OCI-LY7 (cell line): ENCODE measurements at regions not wholly inside any gene's neighbourhood (a gene's known extent, or its start where the extent isn't known, plus 50 kb on each side); places are given as distances from the start of the nearest gene placed in this dataset.

Source experiments
- EZH2phosphoT487 ChIP-seq: fragments of 200-600 bp; sonication (generic); IDR thresholded peaks from 2 replicates; pipeline ENCODE4 v1.6.1; 2018; ENCODE audit warnings: low read depth, borderline replicate concordance, mild to moderate bottlenecking, mixed run types, antibody characterized with exemption, low read length, moderate library complexity, mixed read lengths
- TF ChIP-seq, protein P1 (sequence below): fragments of 200-600 bp; sonication (generic); conservative IDR thresholded peaks from 2 replicates; pipeline ENCODE4 v1.5.1; 2014; ENCODE audit warnings: mild to moderate bottlenecking, antibody characterized with exemption, low read length, moderate library complexity, mixed read lengths

- TF ChIP-seq, protein P1, sequence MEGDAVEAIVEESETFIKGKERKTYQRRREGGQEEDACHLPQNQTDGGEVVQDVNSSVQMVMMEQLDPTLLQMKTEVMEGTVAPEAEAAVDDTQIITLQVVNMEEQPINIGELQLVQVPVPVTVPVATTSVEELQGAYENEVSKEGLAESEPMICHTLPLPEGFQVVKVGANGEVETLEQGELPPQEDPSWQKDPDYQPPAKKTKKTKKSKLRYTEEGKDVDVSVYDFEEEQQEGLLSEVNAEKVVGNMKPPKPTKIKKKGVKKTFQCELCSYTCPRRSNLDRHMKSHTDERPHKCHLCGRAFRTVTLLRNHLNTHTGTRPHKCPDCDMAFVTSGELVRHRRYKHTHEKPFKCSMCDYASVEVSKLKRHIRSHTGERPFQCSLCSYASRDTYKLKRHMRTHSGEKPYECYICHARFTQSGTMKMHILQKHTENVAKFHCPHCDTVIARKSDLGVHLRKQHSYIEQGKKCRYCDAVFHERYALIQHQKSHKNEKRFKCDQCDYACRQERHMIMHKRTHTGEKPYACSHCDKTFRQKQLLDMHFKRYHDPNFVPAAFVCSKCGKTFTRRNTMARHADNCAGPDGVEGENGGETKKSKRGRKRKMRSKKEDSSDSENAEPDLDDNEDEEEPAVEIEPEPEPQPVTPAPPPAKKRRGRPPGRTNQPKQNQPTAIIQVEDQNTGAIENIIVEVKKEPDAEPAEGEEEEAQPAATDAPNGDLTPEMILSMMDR, result no peak
- no peak for TF ChIP-seq EZH2phosphoT487
Measured at GRCh38 chr10:123433539-123433938, 232.6 kb upstream of the GPR26 start.
